ENCODE measurements at regions not wholly inside any gene's neighbourhood (a gene's known extent, or its start where the extent isn't known, plus 50 kb on each side); places are given as distances from the start of the nearest gene placed in this dataset.

DNA sequence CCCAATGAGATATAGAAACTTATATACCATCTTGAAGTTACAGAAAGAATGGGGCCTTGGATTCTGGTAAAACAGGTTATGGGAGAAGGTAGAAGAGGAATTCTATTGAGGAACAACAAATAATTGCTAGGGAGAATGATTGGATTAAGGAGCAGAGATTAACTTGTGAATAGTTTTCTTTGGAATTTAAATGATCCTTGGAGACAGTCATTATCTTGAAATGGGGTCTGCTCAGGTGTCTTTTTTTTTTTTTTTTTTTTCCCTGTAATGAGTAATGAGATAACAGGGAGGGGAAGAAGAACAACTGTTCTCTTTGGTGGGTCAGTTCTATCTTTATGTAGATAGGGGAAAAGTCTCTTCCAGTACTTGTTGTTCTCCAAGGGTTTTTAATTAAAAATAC is 1406.0 kb downstream of the RPA4 start:
- TF ChIP-seq EZH2 (IDR thresholded peaks at IDR 0.05; ENCODE audit: borderline replicate concordance, low read depth, low read length, severe bottlenecking): no peak
- TF ChIP-seq JUN (IDR thresholded peaks at IDR 0.05; ENCODE audit: borderline replicate concordance, insufficient read depth, insufficient read length, low read depth): no peak
- TF ChIP-seq CTCF (IDR thresholded peaks at IDR 0.05; ENCODE audit: extremely low read depth in 1 of 2, insufficient read depth in 1 of 2, low read depth in 1 of 2, low read length in 2 of 2): no peak
- no peak for TF ChIP-seq POLR2A (IDR thresholded peaks at IDR 0.05; ENCODE audit: low read depth, low read length)
- no peak for TF ChIP-seq GATA2 (IDR thresholded peaks at IDR 0.05; ENCODE audit: insufficient read depth, insufficient read length, low read depth, low read length)
- TF ChIP-seq MAX (IDR thresholded peaks at IDR 0.05; ENCODE audit: insufficient read depth, insufficient read length): no peak
- no peak for TF ChIP-seq POLR2AphosphoS5 (IDR thresholded peaks at IDR 0.05; ENCODE audit: insufficient read depth, low read depth, low read length)
